ENCODE measurements at regions not wholly inside any gene's neighbourhood (a gene's known extent, or its start where the extent isn't known, plus 50 kb on each side); places are given as distances from the start of the nearest gene placed in this dataset.

- H3K27me3 ChIP-seq (ENCODE audit: control insufficient read depth in 2 of 2, insufficient read depth in 2 of 2, low read length in 2 of 2), result no peaks in the 10 kb centered on the region
- no peak for FAIRE-seq
- H3K9me3 ChIP-seq (replicated peaks; ENCODE audit: control insufficient read depth, insufficient read depth, low read length), result no peaks in the 10 kb centered on the region
- no peak for DNase-seq (ENCODE audit: low read depth, low spot score)
- H3K4me1 ChIP-seq (ENCODE audit: control insufficient read depth, extremely low read depth, insufficient read depth, low read length), result no peaks in the 10 kb centered on the region
- no peak overlapping the region for H3K4me3 ChIP-seq (replicated peaks in 1 of 3; ENCODE audit: insufficient read depth in 1 of 3, low read depth in 1 of 3, low read length in 3 of 3)
- H3K36me3 ChIP-seq (ENCODE audit: control insufficient read depth in 2 of 2, extremely low read depth in 1 of 2, insufficient read depth in 2 of 2, low read length in 2 of 2), result no peaks in the 10 kb centered on the region
- no peak overlapping the region for H3K9ac ChIP-seq (replicated peaks; ENCODE audit: extremely low read depth, insufficient read depth, low read length)
- H2AFZ ChIP-seq (ENCODE audit: low read depth, low read length), result no peak overlapping the region
- no TSS peak for BruUV-seq (replicated peaks)
- ChIA-PET CTCF (interaction anchor here (1.5 kb wide), 1 partner anchor 21 kb away, joined by 5 read pairs; no protein-coding TSS in a partner anchor), POLR2A (no interaction called here)
- dilution Hi-C loops (cut with MboI; ENCODE audit: extremely low pct_ligation_motif_present, low sequenced_read_pairs), result no loop called here
- TF ChIP-seq GATA2 (IDR thresholded peaks at IDR 0.05; ENCODE audit: insufficient read depth, insufficient read length, low read depth, low read length) (no peak), CTCF (IDR thresholded peaks at IDR 0.05; ENCODE audit: extremely low read depth in 1 of 2, insufficient read depth in 1 of 2, low read depth in 1 of 2, low read length in 2 of 2) (no peak), POLR2AphosphoS5 (IDR thresholded peaks at IDR 0.05; ENCODE audit: insufficient read depth, low read depth, low read length) (no peak), POLR2A (IDR thresholded peaks at IDR 0.05; ENCODE audit: low read depth, low read length) (no peak), MAX (IDR thresholded peaks at IDR 0.05; ENCODE audit: insufficient read depth, insufficient read length) (no peak), EZH2 (IDR thresholded peaks at IDR 0.05; ENCODE audit: borderline replicate concordance, low read depth, low read length, severe bottlenecking) (no peak), JUN (IDR thresholded peaks at IDR 0.05; ENCODE audit: borderline replicate concordance, insufficient read depth, insufficient read length, low read depth) (no peak), FOS (IDR thresholded peaks at IDR 0.05; ENCODE audit: borderline replicate concordance, insufficient read depth, low read length) (no peak), MYC (IDR thresholded peaks at IDR 0.05; ENCODE audit: low read depth, low read length) (no peak)
- H3K9me1 ChIP-seq (replicated peaks; ENCODE audit: control insufficient read depth, extremely low read depth, insufficient read depth, low read length), result no peaks in the 10 kb centered on the region
- H4K20me1 ChIP-seq (replicated peaks; ENCODE audit: control insufficient read depth, extremely low read depth, insufficient read depth, low read length), result no peaks in the 10 kb centered on the region
- intact Hi-C loops (cut with micrococcal nuclease), result no loop called here
- H3K27ac ChIP-seq (ENCODE audit: insufficient read depth, low read depth, low read length), result no peak overlapping the region
- H3K4me2 ChIP-seq (ENCODE audit: insufficient read depth, low read length), result no peak overlapping the region
- no peaks in the 10 kb centered on the region for H3K79me2 ChIP-seq (ENCODE audit: control insufficient read depth, insufficient read depth, low read length)
These were observed 534.3 kb upstream of the ST8SIA4 start for GRCh38 chr5:101437351-101437750.
